ENCODE measurements at regions not wholly inside any gene's neighbourhood (a gene's known extent, or its start where the extent isn't known, plus 50 kb on each side); places are given as distances from the start of the nearest gene placed in this dataset.
A peak's percentile ranks its signal among the peaks of the same experiment; 100 is the strongest.
"Not testable (repeated sequence)": the region's sequence is repeated elsewhere in the genome, so short reads cannot be mapped to it uniquely, and the experiment has no call there.

DNA sequence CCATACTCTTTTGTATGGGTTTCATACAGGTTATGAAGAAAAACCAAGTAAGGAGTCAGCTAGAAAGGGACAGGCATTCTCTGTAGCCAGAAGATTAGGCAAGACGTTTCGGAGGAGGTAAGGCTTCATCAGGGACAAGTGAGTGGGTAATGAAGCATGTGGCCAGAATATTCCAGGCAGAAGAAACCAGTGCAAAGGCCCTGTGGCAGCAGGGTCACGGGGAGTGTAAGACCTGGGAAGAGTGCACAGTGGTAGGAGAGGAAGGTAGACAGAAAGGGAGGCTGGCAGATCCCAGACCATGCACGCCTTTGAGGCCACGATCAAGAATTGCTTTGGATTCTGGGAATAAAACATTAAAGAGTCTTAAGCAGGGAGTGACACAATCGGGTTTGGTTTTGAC is 177.6 kb downstream of the MIAT start:
- Histone ChIP-seq H3K27me3 (replicated peaks; ENCODE audit: control insufficient read depth, insufficient read depth, low read length) (peaks cover 2% of the 10 kb centered on the region), H3K4me3 (replicated peaks; ENCODE audit: low read depth, low read length) (no peak overlapping the region), H3K36me3 (ENCODE audit: control insufficient read depth, insufficient read depth, low read length) (no peaks in the 10 kb centered on the region)
- TF ChIP-seq CTCF (IDR thresholded peaks at IDR 0.05; ENCODE audit: insufficient read depth, low read length, poor library complexity, severe bottlenecking): no peak
- DNase-seq (ENCODE audit: extremely low read depth, insufficient read length): no peak

- Histone ChIP-seq H3K36me3 (ENCODE audit: control insufficient read depth, insufficient read depth, low read length) (no peaks in the 10 kb centered on the region), H3K4me3 (replicated peaks; ENCODE audit: low read depth, low read length) (no peak overlapping the region), H3K27me3 (replicated peaks; ENCODE audit: control insufficient read depth, insufficient read depth, low read length) (peaks cover 2% of the 10 kb centered on the region)
- TF ChIP-seq CTCF (IDR thresholded peaks at IDR 0.05; ENCODE audit: insufficient read depth, low read length, poor library complexity, severe bottlenecking): peak; percentile 72
- peak; percentile 12 for DNase-seq (ENCODE audit: extremely low read depth, insufficient read length)
Observed at GRCh38 chr22:26835929-26836528, 178.6 kb downstream of the MIAT start.

GRCh38 chr22:26837784-26838470 is 180.5 kb downstream of the MIAT start:
- H3K4me3 ChIP-seq (replicated peaks; ENCODE audit: low read depth, low read length): no peak overlapping the region
- no peaks in the 10 kb centered on the region for H3K36me3 ChIP-seq (ENCODE audit: control insufficient read depth, insufficient read depth, low read length)
- no peak for TF ChIP-seq CTCF (IDR thresholded peaks at IDR 0.05; ENCODE audit: insufficient read depth, low read length, poor library complexity, severe bottlenecking)
- DNase-seq (ENCODE audit: extremely low read depth, insufficient read length): no peak
- H3K27me3 ChIP-seq (replicated peaks; ENCODE audit: control insufficient read depth, insufficient read depth, low read length): peaks cover 2% of the 10 kb centered on the region

GRCh38 chr22:26838471-26838825 is 181.1 kb downstream of the MIAT start:
- Histone ChIP-seq H3K27me3 (replicated peaks; ENCODE audit: control insufficient read depth, insufficient read depth, low read length) (peaks cover 2% of the 10 kb centered on the region), H3K4me3 (replicated peaks; ENCODE audit: low read depth, low read length) (no peak overlapping the region), H3K36me3 (ENCODE audit: control insufficient read depth, insufficient read depth, low read length) (no peaks in the 10 kb centered on the region)
- no peak for TF ChIP-seq CTCF (IDR thresholded peaks at IDR 0.05; ENCODE audit: insufficient read depth, low read length, poor library complexity, severe bottlenecking)
- DNase-seq (ENCODE audit: extremely low read depth, insufficient read length): no peak

DNA sequence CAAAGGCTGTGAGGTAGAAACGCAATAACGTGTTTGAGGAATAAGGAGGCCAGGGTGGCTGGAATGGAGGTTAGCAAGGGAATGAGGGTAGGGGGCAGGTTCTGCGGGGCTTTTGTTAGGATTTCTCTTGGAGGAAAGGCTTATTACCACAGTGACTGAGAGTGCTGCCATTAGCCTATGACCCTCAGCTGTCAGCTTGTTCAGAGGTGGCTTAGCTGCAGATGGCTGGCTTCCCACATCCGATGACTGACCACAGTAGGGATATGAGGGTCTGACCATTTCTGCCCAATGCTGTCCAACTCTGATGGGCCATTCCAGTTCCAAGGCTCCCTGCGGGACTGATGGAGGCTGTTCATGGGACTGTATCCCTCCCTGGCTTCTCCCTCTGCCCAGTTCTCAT is 181.8 kb downstream of the MIAT start:
- Histone ChIP-seq H3K27me3 (replicated peaks; ENCODE audit: control insufficient read depth, insufficient read depth, low read length) (peaks cover 2% of the 10 kb centered on the region), H3K36me3 (ENCODE audit: control insufficient read depth, insufficient read depth, low read length) (no peaks in the 10 kb centered on the region)
- no peak for TF ChIP-seq CTCF (IDR thresholded peaks at IDR 0.05; ENCODE audit: insufficient read depth, low read length, poor library complexity, severe bottlenecking)

GRCh38 chr22:26840770-26841169 is 183.4 kb downstream of the MIAT start:
- H3K27me3 ChIP-seq (replicated peaks; ENCODE audit: control insufficient read depth, insufficient read depth, low read length); H3K36me3 ChIP-seq (ENCODE audit: control insufficient read depth, insufficient read depth, low read length); H3K4me3 ChIP-seq (replicated peaks; ENCODE audit: low read depth, low read length); DNase-seq (ENCODE audit: extremely low read depth, insufficient read length): not testable (repeated sequence)

More for the DNA sequence above, 181.8 kb downstream of the MIAT start:
- no peak for DNase-seq (ENCODE audit: extremely low read depth, insufficient read length)
- no peak overlapping the region for H3K4me3 ChIP-seq (replicated peaks; ENCODE audit: low read depth, low read length)

Measured in GM06990 (cell line).